HL-60 (cell line): ENCODE measurements at regions not wholly inside any gene's neighbourhood (a gene's known extent, or its start where the extent isn't known, plus 50 kb on each side); places are given as distances from the start of the nearest gene placed in this dataset.

Experiments used
- DNase-seq, 2 experiments: peaks; one replicate each; pipeline ENCODE4 v3.0.0-alpha.2; 2010 to 2020; ENCODE audit warnings: low read depth in 1 of 2, low spot score in 1 of 2
- H3K27ac ChIP-seq: fragments of 250-450 bp; sonication (Bioruptor Pico); replicated peaks from 2 replicates; pipeline ENCODE4 v1.5.1; 2020; ENCODE audit warnings: mild to moderate bottlenecking, moderate library complexity
- H3K27me3 ChIP-seq: fragments of 250-450 bp; sonication (Bioruptor Pico); 2 replicates; pipeline ENCODE4 v1.5.1; 2021; ENCODE audit warnings: mild to moderate bottlenecking, moderate library complexity; ENCODE audit not compliant: insufficient read depth, poor library complexity, severe bottlenecking
- H3K4me3 ChIP-seq: replicated peaks from 2 replicates; pipeline ENCODE4 v1.5.1; 2011; ENCODE audit warnings: mild to moderate bottlenecking, control low read depth, low read length; ENCODE audit not compliant: insufficient read depth
- CTCF ChIP-seq: IDR thresholded peaks from one replicate; pipeline ENCODE4 v1.5.1; 2011; ENCODE audit warnings: low read length, control low read depth, inconsistent platforms; ENCODE audit not compliant: insufficient read depth
- GABPA ChIP-seq: IDR thresholded peaks from 2 replicates; pipeline ENCODE4 v1.6.1; 2012; ENCODE audit warnings: low read depth
- POLR2AphosphoS5 ChIP-seq: IDR thresholded peaks from 2 replicates; pipeline ENCODE4 v1.6.1; 2012; ENCODE audit warnings: low read depth
- REST ChIP-seq: IDR thresholded peaks from 2 replicates; pipeline ENCODE4 v1.6.1; 2012; ENCODE audit warnings: low read depth; ENCODE audit not compliant: insufficient replicate concordance
- SPI1 ChIP-seq: IDR thresholded peaks from 2 replicates; pipeline ENCODE4 v1.6.1; 2012; ENCODE audit warnings: low read depth, mild to moderate bottlenecking, borderline replicate concordance

DNA sequence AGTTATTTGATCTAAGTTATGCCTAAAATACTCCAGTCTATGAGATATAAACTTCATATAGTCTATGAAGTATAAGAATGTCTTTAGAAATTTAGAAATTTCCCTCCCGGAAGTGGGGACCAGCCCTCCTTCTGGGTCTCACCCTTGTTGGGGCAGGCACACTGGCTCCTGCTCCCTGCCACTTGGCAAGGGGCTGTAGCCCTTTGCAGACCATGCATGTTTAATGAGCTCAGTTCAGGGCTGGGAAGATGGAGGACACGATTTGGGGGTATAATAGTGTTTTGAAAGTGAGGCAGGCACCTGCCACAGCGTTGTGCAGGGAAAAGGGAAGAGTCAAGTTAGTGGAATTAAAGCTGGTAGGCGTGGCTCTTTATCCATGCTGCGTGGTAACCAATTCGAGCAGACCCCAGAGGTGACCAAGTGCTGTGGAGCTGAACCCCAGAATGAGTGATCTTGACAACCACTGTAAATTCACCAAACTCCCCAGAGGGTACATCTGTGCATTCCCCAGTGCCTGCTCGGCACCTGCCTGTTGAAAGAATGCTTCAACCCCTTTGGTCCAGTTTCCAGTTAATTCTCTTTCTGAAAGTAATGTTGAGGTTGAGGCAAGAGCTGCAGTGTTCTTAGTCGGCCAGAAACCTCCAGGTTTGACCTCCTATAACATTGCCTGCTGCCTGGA, 79.6 kb downstream of the DOP1B start:
- Histone ChIP-seq H3K27ac (no peak overlapping the region), H3K4me3 (no peak overlapping the region), H3K27me3 (no peaks in the 10 kb centered on the region)
- TF ChIP-seq POLR2AphosphoS5 (no peak), CTCF (no peak), REST (no peak)
- no peak for DNase-seq

GRCh38 chr21:36237441-36237840, 80.8 kb downstream of the DOP1B start:
- no peak for DNase-seq
- no peak overlapping the region for H3K27ac ChIP-seq
- TF ChIP-seq SPI1 = no peak
- TF ChIP-seq CTCF = no peak
- no peak for TF ChIP-seq REST
- TF ChIP-seq POLR2AphosphoS5 = no peak
- TF ChIP-seq GABPA = no peak
- no peak overlapping the region for H3K4me3 ChIP-seq
- no peaks in the 10 kb centered on the region for H3K27me3 ChIP-seq

DNA sequence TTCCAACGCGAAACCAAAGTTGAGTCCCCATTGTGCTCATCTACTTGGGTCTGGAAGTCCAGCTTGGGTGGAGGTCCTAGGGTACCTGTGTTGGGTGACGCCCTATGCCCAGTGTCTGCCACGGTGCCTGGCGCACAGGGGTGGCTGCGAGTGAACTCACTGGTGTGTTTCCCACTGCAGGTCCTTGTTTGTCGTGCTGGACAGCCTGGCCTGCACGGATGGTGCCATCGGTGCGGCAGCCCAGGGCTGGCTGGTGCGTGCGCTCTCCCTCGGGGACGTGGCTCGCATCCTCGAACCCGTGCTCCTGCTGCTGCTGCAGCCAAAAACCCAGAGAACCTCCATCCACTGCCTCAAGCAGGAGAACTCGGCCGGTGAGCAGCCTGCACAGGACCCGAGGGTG, 80.4 kb upstream of the MORC3 start:
- Histone ChIP-seq H3K4me3 (no peak overlapping the region), H3K27ac (no peak overlapping the region), H3K27me3 (no peaks in the 10 kb centered on the region)
- no peak for DNase-seq
- no peak for TF ChIP-seq REST
- no peak for TF ChIP-seq SPI1
- TF ChIP-seq POLR2AphosphoS5 = no peak
- TF ChIP-seq CTCF = no peak
- no peak for TF ChIP-seq GABPA
